Hypothalamus (tissue), 51 donors: ENCODE measurements at regions not wholly inside any gene's neighbourhood (a gene's known extent, or its start where the extent isn't known, plus 50 kb on each side); places are given as distances from the start of the nearest gene placed in this dataset.

Experiments used
- DNase-seq, 51 donors: peaks; one replicate each; lab custom pipeline; 2025; lab: John Stamatoyannopoulos, UW

GRCh38 chr4:79473439-79473724 is 65.4 kb upstream of the GK2 start:
- DNase-seq: no peak

- no peak for DNase-seq
Measured at GRCh38 chr4:79472693-79473438, 64.8 kb upstream of the GK2 start.

- no peak for DNase-seq
Measured at GRCh38 chr4:79472036-79472435, 64.0 kb upstream of the GK2 start.

GRCh38 chr4:79471309-79471708 is 63.3 kb upstream of the GK2 start:
- no peak for DNase-seq

GRCh38 chr4:79467246-79467932 is 59.4 kb upstream of the GK2 start:
- no peak for DNase-seq

- DNase-seq: no peak
Measured at GRCh38 chr4:79466621-79467020, 58.6 kb upstream of the GK2 start.
